Activated CD4-positive, alpha-beta T cell treated with anti-CD3 and anti-CD28 coated beads, Interleukin-2, amount 50 U/mL, for 16 hours (primary cell): ENCODE measurements at regions not wholly inside any gene's neighbourhood (a gene's known extent, or its start where the extent isn't known, plus 50 kb on each side); places are given as distances from the start of the nearest gene placed in this dataset.

Experiments
- DNase-seq: peaks from one replicate; pipeline ENCODE4 v3.0.0-alpha.2; 2020

DNA sequence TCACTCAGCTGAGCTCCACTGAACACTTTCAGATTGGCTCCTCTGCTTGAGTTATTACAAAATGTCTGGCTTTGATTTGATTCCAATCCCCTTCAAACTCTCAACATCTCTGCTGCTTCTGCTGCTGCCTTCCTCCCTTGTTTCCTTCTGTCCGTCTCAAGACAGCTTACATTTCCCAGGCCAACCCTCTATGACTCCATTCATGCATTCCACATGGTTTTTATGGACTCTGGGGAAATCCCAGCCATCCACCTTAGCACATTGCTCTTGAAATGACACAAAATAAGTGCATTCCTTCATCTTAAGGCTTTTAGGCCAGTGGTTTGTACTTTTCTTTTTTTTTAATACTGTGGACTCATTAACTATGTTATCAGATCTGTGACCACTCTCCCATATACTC is 68.5 kb upstream of the TMEM164 start:
- no peak for DNase-seq

DNA sequence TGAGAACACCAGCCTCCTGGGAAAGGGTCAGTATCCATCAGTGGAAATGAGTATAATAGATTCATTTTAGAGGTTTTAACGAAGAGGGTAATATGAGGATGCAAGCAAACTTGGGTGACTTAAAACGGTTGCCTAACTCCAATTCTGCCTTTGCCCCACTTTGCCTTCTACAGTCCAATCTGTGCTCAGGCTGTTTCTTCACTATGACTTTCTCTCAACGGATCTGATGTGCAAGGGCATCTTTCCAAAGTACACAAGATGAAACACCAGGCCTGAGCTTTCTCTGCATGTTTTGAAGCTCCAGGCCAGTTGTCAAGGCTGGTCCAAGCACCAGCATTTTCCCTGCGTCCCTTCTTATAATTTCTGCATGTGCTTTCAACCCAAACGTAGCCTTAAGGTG is 68.0 kb upstream of the TMEM164 start:
- no peak for DNase-seq

DNA sequence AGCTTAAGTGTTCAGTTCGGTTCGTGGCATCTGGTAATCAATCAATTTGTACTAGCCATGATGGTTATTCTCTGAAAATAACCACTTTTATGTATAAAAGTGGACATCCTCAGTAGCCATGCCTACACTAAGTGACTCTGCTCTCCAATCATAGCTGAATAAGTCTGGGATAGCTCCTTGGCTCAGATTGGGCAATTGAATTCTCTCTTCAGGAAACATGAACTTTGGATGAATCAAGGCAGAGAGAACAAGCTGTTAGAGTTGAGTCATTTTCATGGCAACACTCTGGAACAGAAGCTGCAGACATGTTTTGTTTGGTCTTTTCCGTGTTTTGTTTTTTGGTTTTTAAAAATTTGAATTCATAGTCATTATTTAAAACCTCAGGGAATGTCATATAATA is 66.8 kb upstream of the TMEM164 start:
- DNase-seq, result no peak

DNA sequence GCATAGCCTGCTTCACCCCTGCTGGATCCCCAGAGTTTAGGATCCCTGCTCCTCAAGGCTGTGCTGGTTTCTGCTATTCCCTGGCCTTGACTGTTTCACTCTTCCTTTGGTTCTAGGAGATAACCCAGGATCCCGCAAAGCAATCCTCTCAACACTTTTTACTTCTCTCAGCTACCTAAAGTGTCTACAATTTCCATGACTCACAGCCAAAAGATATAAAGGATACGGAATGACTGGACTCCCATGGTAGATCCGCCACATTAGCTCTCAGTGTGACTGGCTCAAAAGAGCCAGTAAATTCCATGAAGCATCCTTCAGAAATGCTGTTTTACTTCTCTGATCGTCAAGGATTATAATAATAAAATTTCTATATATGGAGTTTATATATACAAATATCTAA is 66.3 kb upstream of the TMEM164 start:
- DNase-seq, result no peak

DNA sequence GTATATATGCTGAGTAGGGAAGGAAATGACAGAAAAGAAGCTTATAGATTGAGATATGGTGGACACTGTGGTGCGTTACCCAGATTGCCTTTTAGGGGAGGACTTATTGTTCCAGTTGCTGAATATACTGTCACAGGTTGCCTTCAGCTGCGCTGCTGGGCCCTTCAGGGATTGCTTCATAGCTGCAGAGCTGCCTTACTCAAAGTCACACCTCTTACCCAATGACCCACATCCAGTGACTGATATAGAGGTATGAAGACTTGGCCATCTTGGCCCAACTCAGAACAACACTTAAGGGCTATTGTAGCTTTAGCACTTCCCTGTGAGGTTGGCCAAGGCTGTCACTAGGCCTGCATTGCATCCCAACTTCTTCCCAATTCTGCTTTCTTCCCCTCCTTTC is 63.4 kb upstream of the TMEM164 start:
- DNase-seq, result no peak

DNA sequence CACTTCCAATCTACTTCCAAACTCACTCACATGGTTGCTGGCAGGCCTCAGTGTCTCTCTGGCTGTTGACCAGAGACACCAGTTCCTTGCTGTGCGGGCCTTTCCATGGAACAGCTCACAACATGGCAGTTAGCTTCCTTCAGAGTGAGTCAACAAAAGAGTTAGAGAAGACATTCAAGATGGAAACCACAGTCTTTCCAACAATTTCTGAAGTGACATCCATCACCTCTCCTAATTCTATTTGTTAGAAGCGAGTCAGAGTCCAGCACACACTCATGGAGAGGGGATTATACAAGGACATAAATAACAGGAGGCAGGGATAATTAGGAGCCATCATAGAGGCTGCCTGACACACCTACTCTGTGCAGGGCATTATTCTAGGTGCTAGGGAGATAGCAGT is 62.5 kb upstream of the TMEM164 start:
- DNase-seq, result no peak

DNA sequence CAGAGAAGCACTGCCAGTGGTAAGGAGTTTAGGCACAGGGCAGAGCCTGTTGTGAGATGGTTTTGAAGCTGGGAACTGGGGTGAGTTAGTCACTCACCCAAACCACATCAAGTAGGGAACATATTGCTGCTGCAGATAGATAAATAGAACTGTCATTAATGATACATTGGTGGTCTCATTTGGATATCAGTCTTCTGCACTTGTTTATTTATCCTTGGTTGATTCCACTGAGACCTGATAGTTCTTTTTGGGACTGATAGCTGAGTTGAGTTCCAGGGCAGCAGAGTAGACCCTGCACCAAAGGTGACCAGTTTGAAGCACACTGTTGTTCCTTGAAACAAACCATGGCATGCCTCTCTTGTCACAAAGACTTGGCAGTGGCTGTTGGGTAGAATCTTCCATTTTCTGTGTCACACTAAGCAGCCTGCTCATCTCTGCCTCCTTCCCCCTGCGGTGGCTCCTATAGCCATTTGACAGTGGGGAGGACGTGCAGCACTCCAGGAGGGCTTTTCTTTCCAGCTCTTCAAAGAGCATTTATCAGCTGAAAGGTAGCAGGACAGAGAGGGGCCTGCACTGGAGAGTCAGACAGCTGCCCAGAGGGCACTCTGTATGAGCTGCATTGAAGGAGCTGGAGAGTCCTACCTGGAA is 59.7 kb upstream of the TMEM164 start:
- DNase-seq, result no peak

DNA sequence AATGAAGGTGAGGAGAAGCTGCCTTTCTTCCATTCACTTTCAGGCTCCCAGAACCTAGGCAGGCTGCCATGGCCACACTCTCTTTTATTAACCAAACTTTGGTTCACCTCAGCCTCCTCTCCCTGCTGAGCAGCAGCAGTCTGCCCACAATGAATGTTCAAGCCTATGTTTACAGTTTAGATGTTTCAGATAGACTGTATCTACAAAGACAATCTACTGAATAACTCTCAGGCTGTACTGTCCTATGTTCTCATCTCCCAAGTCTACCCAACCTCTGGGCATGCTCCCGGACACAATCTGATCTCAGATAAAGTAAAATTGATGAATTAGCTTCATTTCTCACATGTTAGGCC is 59.2 kb upstream of the TMEM164 start:
- DNase-seq, result no peak

DNA sequence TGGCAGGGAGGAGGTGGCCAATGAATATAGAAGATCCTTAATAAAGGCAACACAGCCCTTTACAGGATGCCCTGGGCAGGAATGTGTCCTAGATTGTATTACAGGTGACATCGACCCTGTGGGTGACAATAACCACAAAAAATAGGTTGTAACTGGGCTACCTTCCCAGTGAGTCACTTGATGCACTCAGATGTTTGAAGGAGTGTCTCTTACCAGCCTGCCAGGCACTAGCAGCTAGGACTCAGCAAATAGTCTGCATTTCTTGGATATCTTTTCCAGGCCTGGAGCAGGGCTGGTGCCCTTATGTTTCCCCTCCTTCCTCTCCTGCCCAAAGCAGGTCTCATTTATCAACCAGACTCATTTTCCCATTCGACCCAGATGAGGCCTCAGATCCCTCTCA is 50.9 kb upstream of the TMEM164 start:
- no peak for DNase-seq

DNA sequence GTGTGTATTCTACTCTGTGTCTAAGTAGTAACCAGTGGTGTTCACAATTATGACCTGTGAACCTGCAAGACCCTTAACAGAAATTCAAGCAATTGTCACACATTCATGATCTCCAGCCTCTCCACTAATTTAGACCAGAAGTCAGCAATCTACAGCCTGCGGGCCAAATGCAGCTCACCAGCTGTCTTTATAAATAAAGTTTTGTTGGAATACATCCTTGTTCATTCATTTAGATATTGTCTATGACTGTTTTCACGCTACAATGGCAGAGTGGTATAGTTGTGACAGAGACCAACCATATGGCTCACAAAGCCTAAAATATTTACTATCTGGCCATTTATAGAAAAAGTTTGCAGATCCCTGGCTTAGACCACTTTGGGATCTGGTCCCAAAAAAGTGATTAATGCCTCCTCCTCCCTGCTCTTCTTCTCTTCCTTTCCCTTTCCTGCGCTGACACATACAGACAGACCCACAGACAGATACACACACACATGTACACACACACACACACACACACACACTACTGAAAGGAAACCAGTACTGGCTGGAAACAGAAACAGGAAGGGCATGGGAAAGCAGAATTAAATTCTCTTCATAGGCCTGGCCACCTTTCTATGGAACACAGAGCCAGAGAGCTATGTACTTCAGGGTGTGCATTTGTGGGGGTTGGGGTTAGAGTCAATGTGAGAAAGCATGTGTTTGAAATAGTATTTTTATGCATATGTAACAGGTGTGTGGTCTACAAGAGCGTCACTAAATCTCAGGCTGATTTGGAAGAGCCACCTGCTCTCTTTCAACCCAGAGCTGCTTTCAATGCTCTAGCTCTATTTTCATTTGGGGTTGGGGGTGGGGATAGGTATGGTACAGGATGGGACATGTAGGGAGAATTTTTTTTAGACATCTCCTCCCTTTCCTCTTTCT is 49.7 kb upstream of the TMEM164 start:
- DNase-seq, result no peak
